GM23338 (cell line): ENCODE measurements at regions not wholly inside any gene's neighbourhood (a gene's known extent, or its start where the extent isn't known, plus 50 kb on each side); places are given as distances from the start of the nearest gene placed in this dataset.

Source experiments
- ATAC-seq: fragments of 200-7000 bp; cut with Tn5 transposase; 3 replicates; pipeline ENCODE4 v1.9.1; 2020
- DNase-seq: peaks from one replicate; pipeline ENCODE4 v3.0.0-alpha.2; 2015; ENCODE audit warnings: low spot score
- H2AFZ ChIP-seq: fragments of 200-600 bp; sonication (generic); 2 replicates; pipeline ENCODE4 v1.8.0; 2016; ENCODE audit warnings: antibody characterized with exemption, mild to moderate bottlenecking, moderate library complexity
- H3F3A ChIP-seq: fragments of 200-600 bp; sonication (generic); replicated peaks from 2 replicates; pipeline ENCODE4 v1.8.0; 2017; ENCODE audit warnings: antibody characterized with exemption, mixed run types, low read depth
- H3K27ac ChIP-seq: fragments of 200-600 bp; sonication (generic); 2 replicates; pipeline ENCODE4 v1.6.1; 2016; ENCODE audit warnings: low read depth
- H3K27me3 ChIP-seq: fragments of 200-600 bp; sonication (generic); 2 replicates; pipeline ENCODE4 v1.8.0; 2016; ENCODE audit warnings: mild to moderate bottlenecking, mixed run types, moderate library complexity; ENCODE audit not compliant: insufficient read depth
- H3K36me3 ChIP-seq: fragments of 200-600 bp; sonication (generic); 2 replicates; pipeline ENCODE4 v1.8.0; 2016; ENCODE audit warnings: mild to moderate bottlenecking; ENCODE audit not compliant: insufficient read depth
- H3K4me1 ChIP-seq: fragments of 200-600 bp; sonication (generic); 2 replicates; pipeline ENCODE4 v1.8.0; 2016; ENCODE audit warnings: mild to moderate bottlenecking, moderate library complexity; ENCODE audit not compliant: insufficient read depth
- H3K4me2 ChIP-seq: fragments of 200-600 bp; sonication (generic); 2 replicates; pipeline ENCODE4 v1.7.1; 2017; ENCODE audit warnings: mixed run types
- H3K4me3 ChIP-seq: fragments of 200-600 bp; sonication (generic); 2 replicates; pipeline ENCODE4 v1.6.1; 2016; ENCODE audit warnings: mixed run types
- H3K79me2 ChIP-seq: fragments of 200-600 bp; sonication (generic); replicated peaks from 2 replicates; pipeline ENCODE4 v1.8.0; 2017; ENCODE audit warnings: mild to moderate bottlenecking; ENCODE audit not compliant: insufficient read depth
- H3K9me2 ChIP-seq: fragments of 200-600 bp; sonication (generic); 2 replicates; pipeline ENCODE4 v1.8.0; 2017; ENCODE audit not compliant: insufficient read depth
- H4K20me1 ChIP-seq: fragments of 200-600 bp; sonication (generic); replicated peaks from 2 replicates; pipeline ENCODE4 v1.8.0; 2017; ENCODE audit warnings: mild to moderate bottlenecking; ENCODE audit not compliant: insufficient read depth
- H3K27ac Mint-ChIP-seq: 2 replicates; pipeline ENCODE4 v1.8.0; 2020; ENCODE audit warnings: inconsistent platforms, mild to moderate bottlenecking, moderate library complexity, mixed read lengths
- H3K27me3 Mint-ChIP-seq: 3 replicates; pipeline ENCODE4 v1.8.0; 2022; ENCODE audit warnings: low read depth, mild to moderate bottlenecking, moderate library complexity, mixed read lengths, inconsistent platforms; ENCODE audit not compliant: insufficient read depth, poor library complexity
- H3K36me3 Mint-ChIP-seq: 3 replicates; pipeline ENCODE4 v1.8.0; 2021; ENCODE audit warnings: low read depth, mild to moderate bottlenecking, inconsistent platforms, moderate library complexity, mixed read lengths
- H3K4me1 Mint-ChIP-seq: 3 replicates; pipeline ENCODE4 v1.8.0; 2020; ENCODE audit warnings: mild to moderate bottlenecking, inconsistent platforms, mixed read lengths
- H3K4me3 Mint-ChIP-seq: 3 replicates; pipeline ENCODE4 v1.8.0; 2021; ENCODE audit warnings: moderate library complexity, mild to moderate bottlenecking, inconsistent platforms, mixed read lengths
- H3K9me3 Mint-ChIP-seq: 3 replicates; pipeline ENCODE4 v1.8.0; 2020; ENCODE audit warnings: moderate library complexity, mild to moderate bottlenecking, inconsistent platforms, mixed read lengths
- CREB1 ChIP-seq: fragments of 250-450 bp; sonication (Bioruptor Pico); IDR thresholded peaks from 2 replicates; pipeline ENCODE4 v1.5.0; 2020; ENCODE audit warnings: low read depth, mild to moderate bottlenecking, moderate library complexity
- CTCF ChIP-seq, 2 experiments: fragments of 200-600 bp in 1 of 2; sonication (generic) in 1 of 2; conservative IDR thresholded peaks; 2 replicates each; pipeline versions ENCODE4 v1.5.1 to v1.6.1; 2016 to 2017; ENCODE audit warnings: antibody characterized with exemption in 2 of 2, low read depth in 2 of 2, mild to moderate bottlenecking in 2 of 2, moderate library complexity in 1 of 2
- ETS1 ChIP-seq: IDR thresholded peaks from 2 replicates; pipeline ENCODE4 v1.6.1; 2016; ENCODE audit warnings: antibody characterized with exemption
- EZH2 ChIP-seq: fragments of 200-600 bp; sonication (generic); IDR thresholded peaks from one replicate; pipeline ENCODE4 v1.8.0; 2017; ENCODE audit warnings: antibody characterized with exemption, mild to moderate bottlenecking, low read depth; ENCODE audit not compliant: unreplicated experiment
- EZH2phosphoT487 ChIP-seq: fragments of 200-600 bp; sonication (generic); IDR thresholded peaks from one replicate; pipeline ENCODE4 v1.8.1; 2018; ENCODE audit warnings: antibody characterized with exemption; ENCODE audit not compliant: unreplicated experiment
- JUNB ChIP-seq: IDR thresholded peaks from one replicate; pipeline ENCODE4 v1.6.1; 2016; ENCODE audit warnings: antibody characterized with exemption; ENCODE audit not compliant: unreplicated experiment
- NANOG ChIP-seq: IDR thresholded peaks from 2 replicates; pipeline ENCODE4 v1.6.1; 2016; ENCODE audit warnings: antibody characterized with exemption, borderline replicate concordance
- POLR2AphosphoS5 ChIP-seq: IDR thresholded peaks from 2 replicates; pipeline ENCODE4 v1.6.1; 2016; ENCODE audit warnings: antibody characterized with exemption, low read depth
- REST ChIP-seq: IDR thresholded peaks from one replicate; pipeline ENCODE4 v1.6.1; 2018; ENCODE audit warnings: antibody characterized with exemption; ENCODE audit not compliant: unreplicated experiment
- STAT1 ChIP-seq: IDR thresholded peaks from one replicate; pipeline ENCODE4 v1.6.1; 2016; ENCODE audit warnings: antibody characterized with exemption; ENCODE audit not compliant: unreplicated experiment
- ZNF114 ChIP-seq: fragments of 250-450 bp; sonication (Bioruptor Pico); IDR thresholded peaks from 2 replicates; pipeline ENCODE4 v1.5.0; 2020; ENCODE audit warnings: mild to moderate bottlenecking, moderate library complexity
- ZNF331 ChIP-seq: fragments of 250-450 bp; sonication (Bioruptor Pico); IDR thresholded peaks from 2 replicates; pipeline ENCODE4 v1.5.0; 2020; ENCODE audit warnings: low read depth, mild to moderate bottlenecking, moderate library complexity
- ZNF462 ChIP-seq: fragments of 250-450 bp; sonication (Bioruptor Pico); IDR thresholded peaks from 2 replicates; pipeline ENCODE4 v1.5.0; 2020; ENCODE audit warnings: mild to moderate bottlenecking, moderate library complexity

GRCh38 chr7:15128716-15129115 lies 226.2 kb upstream of the DGKB start:
- peaks cover 8% of the 10 kb centered on the region; the same call in 2 of the 3 replicates for H3K4me1 Mint-ChIP-seq
- H3K9me3 Mint-ChIP-seq: no peaks in the 10 kb centered on the region
- no peak overlapping the region for H3K27ac Mint-ChIP-seq
- H3K4me3 Mint-ChIP-seq: no peak overlapping the region
- H3K36me3 ChIP-seq: no peaks in the 10 kb centered on the region
- DNase-seq (no peak), ATAC-seq (no peak)
- H3K36me3 Mint-ChIP-seq: no peaks in the 10 kb centered on the region
- no peak overlapping the region for H3K27ac ChIP-seq
- no peaks in the 10 kb centered on the region for H3K27me3 Mint-ChIP-seq
- H4K20me1 ChIP-seq: no peaks in the 10 kb centered on the region
- H3K9me2 ChIP-seq: no peaks in the 10 kb centered on the region
- H2AFZ ChIP-seq: no peak overlapping the region
- no peaks in the 10 kb centered on the region for H3K79me2 ChIP-seq
- no peak overlapping the region for H3K4me2 ChIP-seq
- no peaks in the 10 kb centered on the region for H3K27me3 ChIP-seq
- no peaks in the 10 kb centered on the region for H3F3A ChIP-seq
- no peaks in the 10 kb centered on the region for H3K4me1 ChIP-seq
- no peak for TF ChIP-seq CREB1 (CRISPR knock-in tag)
- no peak for TF ChIP-seq ETS1
- no peak for TF ChIP-seq EZH2
- TF ChIP-seq CTCF (conservative IDR thresholded peaks at IDR 0.05; ENCODE audit: low read depth in 2 of 2): no peak
- TF ChIP-seq STAT1: no peak
- no peak for TF ChIP-seq NANOG
- TF ChIP-seq ZNF462 (CRISPR knock-in tag): no peak
- TF ChIP-seq JUNB: no peak
- TF ChIP-seq ZNF114: no peak
- no peak for TF ChIP-seq ZNF331 (CRISPR knock-in tag)
- TF ChIP-seq POLR2AphosphoS5: no peak
- no peak for TF ChIP-seq EZH2phosphoT487
- TF ChIP-seq REST: no peak
- no peak overlapping the region for H3K4me3 ChIP-seq
